Mucosa of descending colon (tissue), 3 donors: ENCODE measurements at regions not wholly inside any gene's neighbourhood (a gene's known extent, or its start where the extent isn't known, plus 50 kb on each side); places are given as distances from the start of the nearest gene placed in this dataset.
A peak's percentile ranks its signal among the peaks of the same experiment; 100 is the strongest.

ENCODE experiments used
- ATAC-seq: fragments of 200-7000 bp; cut with Tn5 transposase; one replicate; pipeline ENCODE4 v1.9.1; 2020; ENCODE audit warnings: mild to moderate bottlenecking, moderate library complexity
- DNase-seq, 3 donors: peaks; one replicate each; pipeline ENCODE4 v3.0.0-alpha.2; 2020
- H3K36me3 ChIP-seq: fragments of 200-600 bp; one replicate; pipeline ENCODE4 v1.8.0; 2021; ENCODE audit warnings: low read depth, mild to moderate bottlenecking
- H3K4me1 ChIP-seq: fragments of 200-600 bp; one replicate; pipeline ENCODE4 v1.8.0; 2021; ENCODE audit warnings: low read depth, mild to moderate bottlenecking
- H3K4me3 ChIP-seq: fragments of 200-600 bp; one replicate; pipeline ENCODE4 v1.8.0; 2021; ENCODE audit warnings: mild to moderate bottlenecking
- H3K9me3 ChIP-seq: fragments of 200-600 bp; one replicate; pipeline ENCODE4 v1.8.0; 2021; ENCODE audit warnings: mild to moderate bottlenecking
- intact Hi-C, 2 donors: fragments of 100-400 bp; cut with DNase I in 1 of 2; cut with micrococcal nuclease in 1 of 2; formaldehyde crosslinking; loops; one replicate each; pipeline versions ENCODE4 v1.11.0 to v1.11.1; 2022; cut with DNase I, micrococcal nuclease
- TF ChIP-seq, protein P1 (sequence below): fragments of 200-600 bp; IDR thresholded peaks from one replicate; pipeline ENCODE4 v1.8.0; 2022; ENCODE audit warnings: antibody characterized with exemption, mild to moderate bottlenecking
- donor health status: DM: no; HTN: no; CAD: no; lungs with moderate emphysema.
- donor health status: DM: no; HTN: no; CAD: no.
- donor health status: DM: no; HTN: yes; CAD: no.

DNA sequence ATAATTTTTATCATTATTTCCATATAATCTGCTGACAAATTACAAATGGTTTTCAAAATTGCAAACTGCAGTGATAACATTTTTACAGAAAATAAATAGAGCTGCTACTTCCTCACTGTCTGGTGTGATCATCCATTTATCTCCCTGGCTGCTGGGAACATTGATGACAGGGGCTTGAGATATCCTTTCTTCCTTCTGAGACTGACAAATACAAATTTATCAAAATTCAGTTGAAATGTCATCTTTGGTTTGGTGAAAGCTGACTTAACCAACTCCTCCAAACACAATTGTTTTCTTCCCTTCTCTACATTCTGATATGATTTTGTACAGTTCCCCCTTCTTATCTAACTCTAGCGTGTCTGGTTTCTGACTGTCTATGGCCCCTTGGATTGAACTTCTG is 611.8 kb upstream of the KLF4 start:
- Histone ChIP-seq H3K4me1 (no peaks in the 10 kb centered on the region), H3K9me3 (no peaks in the 10 kb centered on the region), H3K36me3 (no peaks in the 10 kb centered on the region), H3K4me3 (no peak overlapping the region)
- TF ChIP-seq, protein P1, sequence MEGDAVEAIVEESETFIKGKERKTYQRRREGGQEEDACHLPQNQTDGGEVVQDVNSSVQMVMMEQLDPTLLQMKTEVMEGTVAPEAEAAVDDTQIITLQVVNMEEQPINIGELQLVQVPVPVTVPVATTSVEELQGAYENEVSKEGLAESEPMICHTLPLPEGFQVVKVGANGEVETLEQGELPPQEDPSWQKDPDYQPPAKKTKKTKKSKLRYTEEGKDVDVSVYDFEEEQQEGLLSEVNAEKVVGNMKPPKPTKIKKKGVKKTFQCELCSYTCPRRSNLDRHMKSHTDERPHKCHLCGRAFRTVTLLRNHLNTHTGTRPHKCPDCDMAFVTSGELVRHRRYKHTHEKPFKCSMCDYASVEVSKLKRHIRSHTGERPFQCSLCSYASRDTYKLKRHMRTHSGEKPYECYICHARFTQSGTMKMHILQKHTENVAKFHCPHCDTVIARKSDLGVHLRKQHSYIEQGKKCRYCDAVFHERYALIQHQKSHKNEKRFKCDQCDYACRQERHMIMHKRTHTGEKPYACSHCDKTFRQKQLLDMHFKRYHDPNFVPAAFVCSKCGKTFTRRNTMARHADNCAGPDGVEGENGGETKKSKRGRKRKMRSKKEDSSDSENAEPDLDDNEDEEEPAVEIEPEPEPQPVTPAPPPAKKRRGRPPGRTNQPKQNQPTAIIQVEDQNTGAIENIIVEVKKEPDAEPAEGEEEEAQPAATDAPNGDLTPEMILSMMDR: no peak
- ATAC-seq (no peak), DNase-seq (no peak)
- intact Hi-C loops: no loop called here

DNA sequence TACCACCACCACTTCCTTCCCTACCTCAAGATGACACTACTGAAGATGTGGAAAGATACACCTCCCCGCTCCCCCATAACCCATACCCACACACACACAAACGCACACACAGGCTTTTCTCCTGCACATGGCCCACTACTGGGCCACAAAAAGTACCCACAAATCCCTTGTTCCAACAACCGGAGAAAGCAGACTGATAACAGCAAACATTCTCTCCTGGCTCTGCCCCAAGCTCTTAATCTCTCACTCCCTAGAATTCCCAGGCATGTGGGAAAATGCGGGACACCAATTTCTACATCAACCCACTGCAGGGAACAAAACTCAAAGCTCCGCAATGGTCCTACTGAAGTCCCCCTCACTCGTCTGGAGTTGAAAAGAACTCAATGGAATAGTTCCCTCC is 611.0 kb upstream of the KLF4 start:
- H3K9me3 ChIP-seq: no peaks in the 10 kb centered on the region
- no peak overlapping the region for H3K4me3 ChIP-seq
- ATAC-seq: no peak
- no peak for DNase-seq
- intact Hi-C loops: no loop called here
- no peaks in the 10 kb centered on the region for H3K4me1 ChIP-seq
- TF ChIP-seq, protein P1: no peak
- no peaks in the 10 kb centered on the region for H3K36me3 ChIP-seq

DNA sequence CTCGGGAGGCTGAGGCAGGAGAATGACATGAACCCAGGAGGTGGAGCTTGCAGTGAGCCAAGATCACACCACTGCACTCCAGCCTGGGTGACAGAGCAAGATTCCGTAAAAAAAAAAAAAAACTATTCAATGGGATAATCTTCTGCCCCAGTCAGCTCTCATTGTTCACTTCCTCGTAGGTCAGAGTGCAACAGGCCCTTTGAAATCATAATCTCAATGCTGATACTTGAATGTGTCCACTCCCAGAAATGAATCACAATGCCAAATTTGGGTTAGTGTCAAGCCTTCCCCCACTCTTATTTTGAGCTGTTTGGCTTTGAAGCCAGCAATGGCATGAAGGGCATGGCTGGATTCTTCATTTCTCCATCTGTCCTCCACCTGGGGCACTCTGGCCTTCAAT is 610.3 kb upstream of the KLF4 start:
- H3K9me3 ChIP-seq: no peaks in the 10 kb centered on the region
- intact Hi-C loops: no loop called here
- H3K4me3 ChIP-seq: no peak overlapping the region
- DNase-seq: peak in 1 of 3 donors; percentile 23
- H3K4me1 ChIP-seq: no peaks in the 10 kb centered on the region
- H3K36me3 ChIP-seq: no peaks in the 10 kb centered on the region
- TF ChIP-seq, protein P1: no peak
- peak; percentile 93 for ATAC-seq

DNA sequence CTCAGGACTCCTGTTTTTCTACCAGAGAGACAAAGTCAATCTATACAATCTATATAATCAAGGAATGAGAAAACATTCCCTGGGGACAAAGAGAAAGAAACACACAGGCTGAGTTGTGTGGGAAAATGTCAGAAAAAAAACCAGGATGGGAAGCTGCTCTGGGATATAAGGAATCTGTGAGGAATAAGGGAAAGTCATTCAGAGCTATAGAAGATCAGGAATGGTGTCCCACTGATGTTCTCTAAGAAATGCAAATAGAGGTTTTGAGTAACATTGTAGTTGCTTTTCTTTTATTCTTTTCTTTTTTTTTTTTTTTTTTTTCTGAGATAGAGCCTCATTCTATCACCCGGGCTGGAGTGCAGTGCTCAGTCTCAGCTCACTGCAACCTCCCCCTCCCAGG is 605.9 kb upstream of the KLF4 start:
- Histone ChIP-seq H3K4me3 (no peak overlapping the region), H3K9me3 (no peaks in the 10 kb centered on the region), H3K36me3 (no peaks in the 10 kb centered on the region), H3K4me1 (peaks cover 10% of the 10 kb centered on the region)
- ATAC-seq (no peak), DNase-seq (no peak)
- intact Hi-C loops: no loop called here
- TF ChIP-seq, protein P1: no peak

DNA sequence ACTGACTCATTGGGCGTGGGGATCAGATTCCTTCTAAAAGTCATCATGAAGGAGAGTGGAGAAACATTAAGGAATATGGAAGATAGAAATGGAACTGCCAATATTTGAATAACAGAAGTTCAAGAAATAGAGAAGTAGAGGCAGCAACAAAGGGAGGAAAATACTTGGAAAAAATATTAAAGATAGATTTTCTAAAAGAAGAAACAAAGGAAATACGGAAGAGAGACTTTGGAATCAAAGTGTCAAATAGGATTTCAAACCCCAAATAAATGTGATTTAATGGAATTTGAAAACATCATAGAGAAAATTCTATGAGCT is 605.1 kb upstream of the KLF4 start:
- H3K4me3 ChIP-seq: no peak overlapping the region
- DNase-seq (no peak), ATAC-seq (no peak)
- intact Hi-C loops: no loop called here
- TF ChIP-seq, protein P1: no peak
- peaks cover 10% of the 10 kb centered on the region for H3K4me1 ChIP-seq
- H3K36me3 ChIP-seq: no peaks in the 10 kb centered on the region
- no peaks in the 10 kb centered on the region for H3K9me3 ChIP-seq
